BE2C (cell line): ENCODE measurements at regions not wholly inside any gene's neighbourhood (a gene's known extent, or its start where the extent isn't known, plus 50 kb on each side); places are given as distances from the start of the nearest gene placed in this dataset.

Source experiments
- DNase-seq: peaks from one replicate; pipeline ENCODE4 v3.0.0-alpha.2; 2020
- H3K27me3 ChIP-seq: fragments of 250-450 bp; sonication (Bioruptor Pico); 2 replicates; pipeline ENCODE4 v1.5.1; 2020; ENCODE audit warnings: mild to moderate bottlenecking
- H3K36me3 ChIP-seq: fragments of 250-450 bp; sonication (Bioruptor Pico); 2 replicates; pipeline ENCODE4 v1.5.1; 2020; ENCODE audit warnings: mild to moderate bottlenecking
- H3K4me1 ChIP-seq: fragments of 250-450 bp; sonication (Bioruptor Pico); 2 replicates; pipeline ENCODE4 v1.5.1; 2020
- H3K4me3 ChIP-seq: 2 replicates; pipeline ENCODE4 v1.5.1; 2011; ENCODE audit warnings: low read depth, low read length
- H3K9me3 ChIP-seq: fragments of 250-450 bp; sonication (Bioruptor Pico); 2 replicates; pipeline ENCODE4 v1.5.1; 2020
- TF ChIP-seq, protein P1 (sequence below): IDR thresholded peaks from 2 replicates; pipeline ENCODE4 v1.5.1; 2012; ENCODE audit warnings: mild to moderate bottlenecking, low read depth, low read length

GRCh38 chr13:107678075-107678689 is 537.2 kb downstream of the LIG4 start:
- DNase-seq: peak; percentile 48
- Histone ChIP-seq H3K4me1 (peaks cover 27% of the 10 kb centered on the region), H3K27me3 (no peaks in the 10 kb centered on the region), H3K4me3 (no peak overlapping the region), H3K9me3 (no peaks in the 10 kb centered on the region), H3K36me3 (peaks cover 16% of the 10 kb centered on the region)
- TF ChIP-seq, protein P1, sequence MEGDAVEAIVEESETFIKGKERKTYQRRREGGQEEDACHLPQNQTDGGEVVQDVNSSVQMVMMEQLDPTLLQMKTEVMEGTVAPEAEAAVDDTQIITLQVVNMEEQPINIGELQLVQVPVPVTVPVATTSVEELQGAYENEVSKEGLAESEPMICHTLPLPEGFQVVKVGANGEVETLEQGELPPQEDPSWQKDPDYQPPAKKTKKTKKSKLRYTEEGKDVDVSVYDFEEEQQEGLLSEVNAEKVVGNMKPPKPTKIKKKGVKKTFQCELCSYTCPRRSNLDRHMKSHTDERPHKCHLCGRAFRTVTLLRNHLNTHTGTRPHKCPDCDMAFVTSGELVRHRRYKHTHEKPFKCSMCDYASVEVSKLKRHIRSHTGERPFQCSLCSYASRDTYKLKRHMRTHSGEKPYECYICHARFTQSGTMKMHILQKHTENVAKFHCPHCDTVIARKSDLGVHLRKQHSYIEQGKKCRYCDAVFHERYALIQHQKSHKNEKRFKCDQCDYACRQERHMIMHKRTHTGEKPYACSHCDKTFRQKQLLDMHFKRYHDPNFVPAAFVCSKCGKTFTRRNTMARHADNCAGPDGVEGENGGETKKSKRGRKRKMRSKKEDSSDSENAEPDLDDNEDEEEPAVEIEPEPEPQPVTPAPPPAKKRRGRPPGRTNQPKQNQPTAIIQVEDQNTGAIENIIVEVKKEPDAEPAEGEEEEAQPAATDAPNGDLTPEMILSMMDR: peak; percentile 61

GRCh38 chr13:107675847-107676550 is 539.3 kb downstream of the LIG4 start:
- TF ChIP-seq, protein P1: no peak
- H3K4me3 ChIP-seq: no peak overlapping the region
- peaks cover 28% of the 10 kb centered on the region for H3K4me1 ChIP-seq
- no peaks in the 10 kb centered on the region for H3K27me3 ChIP-seq
- H3K9me3 ChIP-seq: no peaks in the 10 kb centered on the region
- no peak for DNase-seq
- peaks cover 14% of the 10 kb centered on the region for H3K36me3 ChIP-seq

GRCh38 chr13:107669391-107669993 is 545.8 kb downstream of the LIG4 start:
- no peaks in the 10 kb centered on the region for H3K27me3 ChIP-seq
- H3K9me3 ChIP-seq: no peaks in the 10 kb centered on the region
- no peak overlapping the region for H3K4me3 ChIP-seq
- H3K4me1 ChIP-seq: peaks cover 20% of the 10 kb centered on the region
- no peak for DNase-seq
- H3K36me3 ChIP-seq: no peaks in the 10 kb centered on the region; the same call in none of the 2 replicates
- TF ChIP-seq, protein P1: no peak

DNA sequence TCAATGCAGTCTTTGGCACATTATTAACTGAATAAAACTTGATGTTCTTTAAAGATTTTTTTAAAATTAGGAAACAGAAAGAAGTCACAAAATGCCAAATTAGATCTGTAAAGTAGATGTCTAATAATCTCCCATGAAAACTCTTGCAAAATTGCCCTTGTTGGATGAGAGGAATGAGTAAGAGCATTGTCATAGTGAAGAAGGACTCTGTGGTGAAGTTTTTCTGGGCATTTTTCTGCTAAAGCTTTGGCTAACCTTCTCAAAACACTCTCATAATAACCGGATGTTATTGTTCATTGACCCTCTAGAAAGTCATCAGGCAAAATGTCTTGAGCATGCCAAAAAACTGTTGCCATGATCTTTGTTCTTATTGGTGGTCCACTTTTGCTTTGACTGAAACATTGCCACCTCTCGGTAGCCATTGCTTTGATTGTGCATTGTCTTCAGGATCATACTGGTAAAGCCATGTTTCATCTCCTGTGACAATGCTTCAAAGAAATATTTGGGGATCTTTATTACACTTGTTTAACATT is 549.3 kb downstream of the LIG4 start:
- TF ChIP-seq, protein P1: no peak
- DNase-seq: no peak
- Histone ChIP-seq H3K36me3 (no peaks in the 10 kb centered on the region; the same call in 1 of the 2 replicates), H3K9me3 (no peaks in the 10 kb centered on the region), H3K4me1 (peaks cover 8% of the 10 kb centered on the region), H3K27me3 (no peaks in the 10 kb centered on the region), H3K4me3 (no peak overlapping the region)

- peaks cover 26% of the 10 kb centered on the region for H3K4me1 ChIP-seq
- H3K9me3 ChIP-seq: no peaks in the 10 kb centered on the region
- TF ChIP-seq, protein P1: peak; percentile 99
- no peaks in the 10 kb centered on the region for H3K36me3 ChIP-seq
- DNase-seq: peak; percentile 79
- H3K27me3 ChIP-seq: no peaks in the 10 kb centered on the region
- peak overlapping the region; percentile 36 for H3K4me3 ChIP-seq
Measured at GRCh38 chr13:107650081-107650701, 565.1 kb downstream of the LIG4 start.
